GM12874 (cell line): ENCODE measurements at regions not wholly inside any gene's neighbourhood (a gene's known extent, or its start where the extent isn't known, plus 50 kb on each side); places are given as distances from the start of the nearest gene placed in this dataset.
A peak's percentile ranks its signal among the peaks of the same experiment; 100 is the strongest.

ENCODE experiments used
- CTCF ChIP-seq: IDR thresholded peaks from 2 replicates; pipeline ENCODE4 v1.5.1; 2011; ENCODE audit warnings: low read depth, mild to moderate bottlenecking, control low read depth, low read length, moderate library complexity; ENCODE audit not compliant: insufficient read depth

GRCh38 chr2:145759228-145759915 is 1239.5 kb upstream of the ZEB2 start:
- no peak for TF ChIP-seq CTCF

GRCh38 chr2:145757503-145758246 is 1237.8 kb upstream of the ZEB2 start:
- no peak for TF ChIP-seq CTCF

GRCh38 chr2:145755019-145755837 is 1235.3 kb upstream of the ZEB2 start:
- TF ChIP-seq CTCF, result no peak

GRCh38 chr2:145753966-145754365 is 1234.0 kb upstream of the ZEB2 start:
- TF ChIP-seq CTCF, result no peak

- TF ChIP-seq CTCF, result no peak
Observed at GRCh38 chr2:145753041-145753608, 1233.2 kb upstream of the ZEB2 start.

- TF ChIP-seq CTCF, result peak; percentile 58
Observed at GRCh38 chr2:145752091-145752806, 1232.3 kb upstream of the ZEB2 start.

GRCh38 chr2:145751629-145752028 is 1231.7 kb upstream of the ZEB2 start:
- no peak for TF ChIP-seq CTCF
